ENCODE measurements at regions not wholly inside any gene's neighbourhood (a gene's known extent, or its start where the extent isn't known, plus 50 kb on each side); places are given as distances from the start of the nearest gene placed in this dataset.

- Histone ChIP-seq H3K9me3 (no peaks in the 10 kb centered on the region), H3K4me1 (no peaks in the 10 kb centered on the region), H3K27me3 (no peaks in the 10 kb centered on the region), H3K27ac (no peak overlapping the region), H3K4me3 (no peak overlapping the region), H3K36me3 (ENCODE audit: low read depth, missing control alignments) (no peaks in the 10 kb centered on the region)
- 84 to 85% methylated on average over 9 of the region's 9 CpGs for WGBS, 2 donors
- no peak for DNase-seq
- intact Hi-C loops (cut with DNase I; ENCODE audit: low total_unique reads): no loop called here
- TF ChIP-seq POLR2A (IDR thresholded peaks at IDR 0.05): no peak
- TF ChIP-seq, protein P1, sequence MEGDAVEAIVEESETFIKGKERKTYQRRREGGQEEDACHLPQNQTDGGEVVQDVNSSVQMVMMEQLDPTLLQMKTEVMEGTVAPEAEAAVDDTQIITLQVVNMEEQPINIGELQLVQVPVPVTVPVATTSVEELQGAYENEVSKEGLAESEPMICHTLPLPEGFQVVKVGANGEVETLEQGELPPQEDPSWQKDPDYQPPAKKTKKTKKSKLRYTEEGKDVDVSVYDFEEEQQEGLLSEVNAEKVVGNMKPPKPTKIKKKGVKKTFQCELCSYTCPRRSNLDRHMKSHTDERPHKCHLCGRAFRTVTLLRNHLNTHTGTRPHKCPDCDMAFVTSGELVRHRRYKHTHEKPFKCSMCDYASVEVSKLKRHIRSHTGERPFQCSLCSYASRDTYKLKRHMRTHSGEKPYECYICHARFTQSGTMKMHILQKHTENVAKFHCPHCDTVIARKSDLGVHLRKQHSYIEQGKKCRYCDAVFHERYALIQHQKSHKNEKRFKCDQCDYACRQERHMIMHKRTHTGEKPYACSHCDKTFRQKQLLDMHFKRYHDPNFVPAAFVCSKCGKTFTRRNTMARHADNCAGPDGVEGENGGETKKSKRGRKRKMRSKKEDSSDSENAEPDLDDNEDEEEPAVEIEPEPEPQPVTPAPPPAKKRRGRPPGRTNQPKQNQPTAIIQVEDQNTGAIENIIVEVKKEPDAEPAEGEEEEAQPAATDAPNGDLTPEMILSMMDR (IDR thresholded peaks at IDR 0.05): no peak
Measured at GRCh38 chr19:29370276-29370675, 155.5 kb upstream of the VSTM2B start.

GRCh38 chr19:29371251-29372090 is 154.3 kb upstream of the VSTM2B start:
- Histone ChIP-seq H3K27ac (no peak overlapping the region), H3K36me3 (ENCODE audit: low read depth, missing control alignments) (no peaks in the 10 kb centered on the region), H3K9me3 (no peaks in the 10 kb centered on the region), H3K4me1 (no peaks in the 10 kb centered on the region), H3K27me3 (no peaks in the 10 kb centered on the region), H3K4me3 (no peak overlapping the region)
- DNase-seq: no peak
- intact Hi-C loops (cut with DNase I; ENCODE audit: low total_unique reads): no loop called here
- TF ChIP-seq, protein P1 (IDR thresholded peaks at IDR 0.05): no peak
- no peak for TF ChIP-seq POLR2A (IDR thresholded peaks at IDR 0.05)
- WGBS, 2 donors: 68 to 70% methylated on average over 3 to 7 of the region's 7 CpGs

DNA sequence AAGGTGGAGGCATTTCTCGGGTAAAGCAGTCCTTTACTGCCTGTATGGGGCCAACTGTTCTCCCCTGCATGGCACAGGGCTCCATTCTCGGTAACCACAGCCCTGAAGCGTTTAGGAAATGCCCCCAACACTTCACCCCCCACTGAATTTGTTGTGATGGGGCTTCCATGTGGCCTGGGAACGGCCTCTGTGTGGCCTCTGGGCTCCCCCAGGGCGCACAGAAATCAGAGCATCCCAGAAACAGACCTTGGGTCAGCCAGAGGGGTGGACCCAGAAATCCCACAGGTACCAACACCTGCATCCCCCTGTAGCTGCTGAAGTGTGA is 153.7 kb upstream of the VSTM2B start:
- DNase-seq: no peak
- Histone ChIP-seq H3K4me1 (no peaks in the 10 kb centered on the region), H3K36me3 (ENCODE audit: low read depth, missing control alignments) (no peaks in the 10 kb centered on the region), H3K9me3 (no peaks in the 10 kb centered on the region), H3K27me3 (no peaks in the 10 kb centered on the region), H3K27ac (no peak overlapping the region), H3K4me3 (no peak overlapping the region)
- TF ChIP-seq, protein P1 (IDR thresholded peaks at IDR 0.05): no peak
- TF ChIP-seq POLR2A (IDR thresholded peaks at IDR 0.05): no peak
- intact Hi-C loops (cut with DNase I; ENCODE audit: low total_unique reads): no loop called here
- 60 to 77% methylated on average over 3 to 5 of the region's 5 CpGs for WGBS, 2 donors

DNA sequence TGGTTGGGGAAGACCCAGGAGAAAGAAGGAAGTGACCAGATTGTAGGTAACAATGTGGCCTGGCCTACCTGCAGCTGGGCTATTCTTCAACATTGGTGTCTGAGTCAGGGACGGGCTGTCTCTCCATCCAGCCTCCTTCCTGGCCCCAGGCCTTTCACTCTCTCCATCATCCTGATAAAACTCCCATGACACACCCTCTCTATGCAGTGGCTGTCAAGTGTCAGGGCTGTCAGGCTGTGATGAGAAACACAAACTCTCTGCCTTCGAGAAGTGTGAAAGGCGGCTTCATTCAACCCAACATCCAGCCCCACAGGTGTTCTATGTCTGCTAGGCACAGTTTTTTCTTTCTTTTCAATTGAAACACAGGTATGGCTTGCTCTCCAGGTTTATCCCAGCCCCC is 153.3 kb upstream of the VSTM2B start:
- H3K36me3 ChIP-seq (ENCODE audit: low read depth, missing control alignments): no peaks in the 10 kb centered on the region
- TF ChIP-seq, protein P1 (IDR thresholded peaks at IDR 0.05): no peak
- TF ChIP-seq POLR2A (IDR thresholded peaks at IDR 0.05): no peak
- 79 to 83% methylated on average over 3 of the region's 3 CpGs for WGBS, 2 donors
- no peaks in the 10 kb centered on the region for H3K27me3 ChIP-seq
- H3K4me1 ChIP-seq: no peaks in the 10 kb centered on the region
- H3K27ac ChIP-seq: no peak overlapping the region
- intact Hi-C loops (cut with DNase I; ENCODE audit: low total_unique reads): no loop called here
- H3K4me3 ChIP-seq: no peak overlapping the region
- DNase-seq: no peak
- no peaks in the 10 kb centered on the region for H3K9me3 ChIP-seq
